K562 (cell line): ENCODE measurements at regions not wholly inside any gene's neighbourhood (a gene's known extent, or its start where the extent isn't known, plus 50 kb on each side); places are given as distances from the start of the nearest gene placed in this dataset.

ENCODE experiments used
- ATAC-seq: fragments of 200-7000 bp; cut with Tn5 transposase; 3 replicates; pipeline ENCODE4 v1.9.1; 2020; ENCODE audit warnings: moderate library complexity
- BruUV-seq: library from RNA; stranded (reverse); fragments of 400-500 nt; replicated peaks from 2 replicates; lab custom pipeline; 2021; lab: Mats Ljungman, UMichigan
- CTCF ChIA-PET: fragments of 300-600 bp; formaldehyde crosslinking; extraction: SDS; loops from one replicate; lab custom pipeline; 2021; ENCODE audit warnings: low intra/inter-chr PET ratio; lab: Yijun Ruan, JAX
- POLR2A ChIA-PET: fragments of 300-600, 350-650 bp; sonication (Branson Sonifier 250); formaldehyde crosslinking; extraction: SDS; loops from one replicate; lab custom pipeline; 2021; ENCODE audit warnings: antibody characterized with exemption, inconsistent platforms; lab: Yijun Ruan, JAX
- DNase-seq, 4 experiments: peaks; one replicate each; pipeline versions ENCODE4 v3.0.0 to v3.0.0-alpha.2; 2011 to 2018; ENCODE audit warnings: low spot score in 3 of 4, mixed read lengths in 3 of 4; ENCODE audit errors: extremely low read depth in 1 of 4
- FAIRE-seq: peaks from 2 replicates; lab custom pipeline; 2011; peaks lifted over from hg19 to GRCh38; lab: Jason Lieb, UNC
- H2AFZ ChIP-seq: 2 replicates; pipeline ENCODE4 v1.6.0; 2011; ENCODE audit warnings: low read depth, low read length, control low read depth, inconsistent platforms
- H3K27ac ChIP-seq: fragments of 200-600 bp; 3 replicates; pipeline ENCODE4 v1.8.0; 2011; ENCODE audit warnings: low read depth, mild to moderate bottlenecking, control low read depth, inconsistent platforms, low read length, moderate library complexity, mixed read lengths; ENCODE audit errors: extremely low read depth
- H3K27me3 ChIP-seq, 2 experiments: fragments of 300-600 bp in 1 of 2; 2 replicates in 1 of 2; 3 replicates in 1 of 2; pipeline versions ENCODE4 v1.6.0 to v1.8.0; 2011; ENCODE audit warnings: inconsistent platforms in 2 of 2, low read length in 2 of 2, mild to moderate bottlenecking in 1 of 2, mixed read lengths in 1 of 2, moderate library complexity in 1 of 2; ENCODE audit not compliant: control insufficient read depth in 2 of 2, insufficient read depth in 2 of 2
- H3K36me3 ChIP-seq: fragments of 300-600 bp; 3 replicates; pipeline ENCODE4 v1.8.0; 2011; ENCODE audit warnings: mild to moderate bottlenecking, low read length, inconsistent platforms; ENCODE audit not compliant: control insufficient read depth, insufficient read depth
- H3K4me1 ChIP-seq, 2 experiments: fragments of 200-600 bp in 1 of 2; replicated peaks in 1 of 2; 2 replicates in 1 of 2; 3 replicates in 1 of 2; pipeline versions ENCODE4 v1.5.1 to v1.8.0; 2011; ENCODE audit warnings: inconsistent platforms in 2 of 2, low read length in 2 of 2, mild to moderate bottlenecking in 1 of 2, mixed read lengths in 1 of 2, moderate library complexity in 1 of 2; ENCODE audit not compliant: control insufficient read depth in 2 of 2, insufficient read depth in 2 of 2
- H3K4me2 ChIP-seq: 2 replicates; pipeline ENCODE4 v1.6.1; 2011; ENCODE audit warnings: low read length, control low read depth, inconsistent platforms, mixed read lengths; ENCODE audit not compliant: insufficient read depth
- H3K4me3 ChIP-seq: fragments of 200-600 bp; sonication (generic), shearing (Covaris generic); 2 replicates; pipeline ENCODE4 v1.5.1; 2016; ENCODE audit warnings: control low read depth, inconsistent platforms
- H3K79me2 ChIP-seq: fragments of 200-600 bp; 3 replicates; pipeline ENCODE4 v1.8.0; 2011; ENCODE audit warnings: low read length, inconsistent platforms; ENCODE audit not compliant: control insufficient read depth, insufficient read depth
- H3K9ac ChIP-seq, 2 experiments: 2 replicates each; pipeline versions ENCODE4 v1.6.0 to v1.6.1; 2011; ENCODE audit warnings: low read depth in 2 of 2, low read length in 2 of 2, control low read depth in 1 of 2, inconsistent platforms in 1 of 2, mild to moderate bottlenecking in 1 of 2, mixed read lengths in 1 of 2; ENCODE audit not compliant: insufficient read depth in 1 of 2
- H3K9me1 ChIP-seq: one replicate; pipeline ENCODE4 v1.6.0; 2011; ENCODE audit warnings: inconsistent platforms, mild to moderate bottlenecking, low read length, moderate library complexity; ENCODE audit not compliant: control insufficient read depth, insufficient read depth
- H3K9me3 ChIP-seq: replicated peaks from 2 replicates; pipeline ENCODE4 v1.5.1; 2011; ENCODE audit warnings: low read depth, low read length, inconsistent platforms; ENCODE audit not compliant: control insufficient read depth, insufficient read depth
- H4K20me1 ChIP-seq: replicated peaks from 2 replicates; pipeline ENCODE4 v1.6.1; 2011; ENCODE audit warnings: low read length, inconsistent platforms, mixed read lengths; ENCODE audit not compliant: control insufficient read depth, insufficient read depth
- HES1 ChIP-seq: fragments of 450-650 bp; IDR thresholded peaks from 2 replicates; pipeline ENCODE4 v1.6.1; 2016; ENCODE audit warnings: low read depth, mild to moderate bottlenecking, moderate library complexity
- KAT7 ChIP-seq: sonication (generic); formaldehyde crosslinking; IDR thresholded peaks from 2 replicates; pipeline ENCODE4 v1.8.0; 2022; ENCODE audit warnings: missing genetic modification reagents, mild to moderate bottlenecking, borderline replicate concordance
- MAZ ChIP-seq, 2 experiments: fragments of 450-650 bp in 1 of 2; sonication (generic) in 1 of 2; formaldehyde crosslinking; IDR thresholded peaks in 1 of 2; conservative IDR thresholded peaks in 1 of 2; 2 replicates each; pipeline versions ENCODE4 v1.4.0 to v1.5.0; 2020; ENCODE audit warnings: mild to moderate bottlenecking in 1 of 2, missing genetic modification reagents in 1 of 2
- PHF21A ChIP-seq: fragments of 450-650 bp; IDR thresholded peaks from 2 replicates; pipeline ENCODE4 v1.6.1; 2017; ENCODE audit warnings: low read depth, borderline replicate concordance
- TOE1 ChIP-seq, 2 experiments: fragments of 450-650 bp in 1 of 2; sonication (generic) in 1 of 2; formaldehyde crosslinking in 1 of 2; IDR thresholded peaks; 2 replicates each; pipeline versions ENCODE4 v1.7.1 to v1.8.0; 2016 to 2022; ENCODE audit warnings: borderline replicate concordance in 2 of 2, mild to moderate bottlenecking in 2 of 2, antibody characterized with exemption in 1 of 2, inconsistent platforms in 1 of 2, low read depth in 1 of 2, missing genetic modification reagents in 1 of 2, moderate library complexity in 1 of 2
- WGBS: fragments of 100-300 bp; shearing (Covaris generic); methylation state at CpG from one replicate; pipeline ENCODE4 v1.1.6; 2016; ENCODE audit warnings: low coverage, mixed read lengths; ENCODE audit not compliant: insufficient coverage; ENCODE audit errors: missing lambda C conversion rate; 5-methylcytosine and 5-hydroxymethylcytosine counted together
- in situ Hi-C: fragments of 300-500 bp; cut with MboI; formaldehyde crosslinking; loops from 4 replicates; pipeline ENCODE4 v1.15.0; 2018; ENCODE audit warnings: inconsistent platforms, mixed read lengths
- intact Hi-C: fragments of 100-400 bp; cut with micrococcal nuclease; formaldehyde crosslinking; loops from 2 replicates; pipeline ENCODE4 v1.14.2; 2022
- TF ChIP-seq, protein P1 (sequence below), 2 experiments: fragments of 200-800 bp in 1 of 2; sonication (Bioruptor generic) in 1 of 2; sonication (generic) in 1 of 2; formaldehyde crosslinking in 1 of 2; IDR thresholded peaks in 1 of 2; conservative IDR thresholded peaks in 1 of 2; 2 replicates each; pipeline versions ENCODE4 v1.5.0 to v1.6.1; 2016 to 2020; ENCODE audit warnings: missing compliant biosample characterization in 1 of 2, missing genetic modification characterization in 1 of 2, missing genetic modification reagents in 1 of 2

DNA sequence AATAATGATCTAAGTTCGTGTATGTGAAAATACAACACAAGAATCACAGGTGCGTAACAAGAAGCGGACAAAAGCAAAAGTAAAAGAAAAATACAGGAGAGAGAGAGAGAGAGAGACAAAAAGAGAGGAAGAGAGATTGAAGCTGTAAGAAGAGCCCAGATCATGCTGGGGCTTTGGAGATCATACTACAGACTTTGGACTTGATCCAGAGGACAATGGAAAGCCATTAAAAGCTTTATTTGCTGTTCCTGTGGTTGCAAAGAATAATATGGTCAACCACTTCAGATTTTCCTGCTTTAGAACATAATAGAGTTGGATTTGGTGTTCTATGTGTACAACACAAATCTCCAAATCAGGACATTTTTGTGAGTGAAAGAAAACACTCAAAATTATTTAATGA, 561.4 kb downstream of the CAAP1 start:
- ChIA-PET CTCF (no interaction called here), POLR2A (no interaction called here)
- in situ Hi-C loops (no loop called here), intact Hi-C loops (no loop called here)
- H3K9me3 ChIP-seq = no peaks in the 10 kb centered on the region
- H3K36me3 ChIP-seq = no peaks in the 10 kb centered on the region
- H3K4me1 ChIP-seq = no peaks in the 10 kb centered on the region
- FAIRE-seq (no peak), ATAC-seq (no peak)
- H4K20me1 ChIP-seq = no peaks in the 10 kb centered on the region
- BruUV-seq = no TSS peak
- H3K9ac ChIP-seq = no peak overlapping the region
- no CpG with 5 or more reads among the region's 3 CpGs for WGBS
- no peaks in the 10 kb centered on the region for H3K27me3 ChIP-seq
- no peaks in the 10 kb centered on the region for H3K9me1 ChIP-seq
- no peaks in the 10 kb centered on the region for H3K79me2 ChIP-seq
- H3K4me2 ChIP-seq = no peak overlapping the region
- no peak overlapping the region for H3K27ac ChIP-seq
- H3K4me3 ChIP-seq = no peak overlapping the region
- TF ChIP-seq TOE1 (IDR thresholded peaks at IDR 0.05; ENCODE audit: borderline replicate concordance) (no peak), TOE1 (CRISPR knock-in tag; IDR thresholded peaks at IDR 0.05; ENCODE audit: borderline replicate concordance, low read depth) (no peak), KAT7 (CRISPR knock-in tag) (no peak), HES1 (no peak), PHF21A (no peak), MAZ (CRISPR knock-in tag; conservative IDR thresholded peaks at IDR 0.05 in 1 of 2, IDR thresholded peaks at IDR 0.05 in 1 of 2) (no peak)
- TF ChIP-seq, protein P1, sequence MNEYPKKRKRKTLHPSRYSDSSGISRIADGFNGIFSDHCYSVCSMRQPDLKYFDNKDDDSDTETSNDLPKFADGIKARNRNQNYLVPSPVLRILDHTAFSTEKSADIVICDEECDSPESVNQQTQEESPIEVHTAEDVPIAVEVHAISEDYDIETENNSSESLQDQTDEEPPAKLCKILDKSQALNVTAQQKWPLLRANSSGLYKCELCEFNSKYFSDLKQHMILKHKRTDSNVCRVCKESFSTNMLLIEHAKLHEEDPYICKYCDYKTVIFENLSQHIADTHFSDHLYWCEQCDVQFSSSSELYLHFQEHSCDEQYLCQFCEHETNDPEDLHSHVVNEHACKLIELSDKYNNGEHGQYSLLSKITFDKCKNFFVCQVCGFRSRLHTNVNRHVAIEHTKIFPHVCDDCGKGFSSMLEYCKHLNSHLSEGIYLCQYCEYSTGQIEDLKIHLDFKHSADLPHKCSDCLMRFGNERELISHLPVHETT (CRISPR knock-in tag; conservative IDR thresholded peaks at IDR 0.05 in 1 of 2, IDR thresholded peaks at IDR 0.05 in 1 of 2) = no peak
- TF ChIP-seq, all 486 proteins: peak for 0
- DNase-seq = no peak
- no peak overlapping the region for H2AFZ ChIP-seq
